HG03457 (cell line): ENCODE measurements at regions not wholly inside any gene's neighbourhood (a gene's known extent, or its start where the extent isn't known, plus 50 kb on each side); places are given as distances from the start of the nearest gene placed in this dataset.

ENCODE experiments used
- ATAC-seq: cut with Tn5 transposase; IDR thresholded peaks from one replicate; pipeline ENCODE4 v1.9.1; 2021; ENCODE audit warnings: moderate number of reproducible peaks; ENCODE audit not compliant: unreplicated experiment

GRCh38 chr3:190728574-190729246 lies 133.8 kb downstream of the GMNC start:
- ATAC-seq = no peak

GRCh38 chr3:190722181-190722905 lies 140.2 kb downstream of the GMNC start:
- no peak for ATAC-seq

DNA sequence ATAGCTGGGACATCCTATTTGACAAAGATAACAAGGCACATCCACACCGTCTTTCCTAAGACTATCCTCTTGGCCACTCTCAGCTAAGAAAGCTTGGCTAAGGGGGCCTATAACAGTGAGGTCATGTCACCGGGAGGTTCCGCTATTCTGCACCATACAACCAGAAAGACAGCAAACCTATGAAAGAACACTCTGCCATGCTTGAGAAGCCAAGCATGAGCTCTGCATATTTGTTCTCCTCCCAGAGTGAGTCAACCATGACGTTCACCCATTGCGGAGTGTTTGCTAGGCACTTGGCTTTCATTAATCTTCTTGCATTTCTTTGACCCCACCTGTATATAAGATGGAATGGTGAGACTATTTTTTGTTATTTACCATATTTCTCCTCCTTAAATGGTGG lies 141.2 kb downstream of the GMNC start:
- peak; percentile 86 for ATAC-seq

- no peak for ATAC-seq
Observed at GRCh38 chr3:190718671-190719070, 143.8 kb downstream of the GMNC start.

DNA sequence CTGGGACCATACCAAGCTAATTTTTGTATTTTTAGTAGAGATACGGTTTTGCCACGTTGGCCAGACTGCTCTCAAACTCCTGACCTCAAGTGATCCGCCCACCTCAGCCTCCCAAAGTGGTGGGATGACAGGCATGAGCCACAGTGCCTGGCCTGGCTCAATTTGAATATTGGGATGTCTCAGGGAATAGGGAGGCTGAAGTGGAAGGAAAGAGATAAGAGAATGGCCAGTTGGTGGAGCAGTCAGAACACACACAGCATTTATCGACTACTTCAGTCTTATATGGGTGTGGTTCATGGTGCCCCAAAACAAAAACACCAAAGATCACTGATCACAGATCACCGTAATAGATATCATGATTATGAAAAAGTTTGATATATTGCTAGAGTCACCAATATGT lies 144.4 kb downstream of the GMNC start:
- ATAC-seq = no peak

GRCh38 chr3:190716961-190717360 lies 145.5 kb downstream of the GMNC start:
- no peak for ATAC-seq

- no peak for ATAC-seq
Observed at GRCh38 chr3:190716211-190716610, 146.3 kb downstream of the GMNC start.

- no peak for ATAC-seq
Observed at GRCh38 chr3:190710723-190711122, 151.8 kb downstream of the GMNC start.

- ATAC-seq = no peak
Observed at GRCh38 chr3:190709351-190709773, 153.1 kb downstream of the GMNC start.
